Subcutaneous abdominal adipose tissue (tissue), 5 donors: ENCODE measurements at regions not wholly inside any gene's neighbourhood (a gene's known extent, or its start where the extent isn't known, plus 50 kb on each side); places are given as distances from the start of the nearest gene placed in this dataset.

ENCODE experiments used
- H3K27ac ChIP-seq: one replicate; pipeline ENCODE4 v1.7.0; 2013; ENCODE audit warnings: low read depth, mild to moderate bottlenecking, inconsistent platforms, low read length, moderate library complexity
- H3K27me3 ChIP-seq, 5 donors: one replicate each; pipeline ENCODE4 v1.7.0; 2013; ENCODE audit warnings: low read length in 5 of 5, inconsistent platforms in 1 of 5; ENCODE audit not compliant: control insufficient read depth in 5 of 5, insufficient read depth in 4 of 5
- H3K36me3 ChIP-seq, 5 donors: one replicate each; pipeline ENCODE4 v1.7.0; 2013; ENCODE audit warnings: low read length in 5 of 5; ENCODE audit not compliant: control insufficient read depth in 5 of 5, insufficient read depth in 5 of 5
- H3K4me1 ChIP-seq, 5 donors: one replicate each; pipeline ENCODE4 v1.7.0; 2013; ENCODE audit warnings: low read length in 5 of 5, mild to moderate bottlenecking in 3 of 5, moderate library complexity in 1 of 5; ENCODE audit not compliant: control insufficient read depth in 5 of 5, insufficient read depth in 5 of 5
- H3K4me3 ChIP-seq, 5 donors: one replicate each; pipeline ENCODE4 v1.7.0; 2013; ENCODE audit warnings: low read length in 5 of 5, low read depth in 1 of 5
- H3K9ac ChIP-seq, 5 donors: one replicate each; pipeline ENCODE4 v1.7.0; 2013; ENCODE audit warnings: low read length in 5 of 5, mild to moderate bottlenecking in 4 of 5, moderate library complexity in 3 of 5
- H3K9me3 ChIP-seq, 5 donors: one replicate each; pipeline ENCODE4 v1.7.0; 2013; ENCODE audit warnings: low read length in 5 of 5; ENCODE audit not compliant: control insufficient read depth in 5 of 5
- donor health status: healthy.
- donor health status: healthy.
- donor health status: healthy.
- donor health status: healthy.
- donor health status: healthy.

DNA sequence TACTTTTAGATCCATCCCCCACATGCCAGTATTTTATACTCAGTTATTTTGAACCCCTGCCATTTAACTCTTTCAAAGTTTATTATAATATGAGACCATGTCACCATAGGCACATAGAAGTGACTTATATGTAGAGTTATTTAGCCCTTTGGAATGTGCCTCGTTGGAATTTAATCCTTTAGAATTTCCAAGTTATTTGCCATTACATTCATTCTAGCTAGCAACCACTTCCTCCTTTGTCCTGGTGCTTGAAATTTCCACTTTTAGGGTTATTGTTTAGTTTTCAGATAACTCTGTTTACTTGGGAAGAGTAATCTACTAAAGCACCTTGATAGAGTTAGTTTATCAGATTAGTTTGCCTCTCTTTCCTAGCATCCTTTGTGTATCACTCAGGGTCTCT is 82.8 kb upstream of the TLE1 start:
- H3K27me3 ChIP-seq = no peaks in the 10 kb centered on the region
- H3K4me1 ChIP-seq = no peaks in the 10 kb centered on the region
- H3K9ac ChIP-seq = no peak overlapping the region
- H3K4me3 ChIP-seq = no peak overlapping the region
- H3K9me3 ChIP-seq = peaks cover 0 to 8% (median 0%) of the 10 kb centered on the region in 5 donors
- H3K36me3 ChIP-seq = no peaks in the 10 kb centered on the region
- H3K27ac ChIP-seq = no peak overlapping the region

GRCh38 chr9:81776390-81776789 is 87.0 kb upstream of the TLE1 start:
- Histone ChIP-seq H3K4me3 (no peak overlapping the region), H3K27ac (no peak overlapping the region), H3K4me1 (no peaks in the 10 kb centered on the region), H3K9me3 (no peaks in the 10 kb centered on the region), H3K9ac (no peak overlapping the region), H3K36me3 (no peaks in the 10 kb centered on the region), H3K27me3 (no peaks in the 10 kb centered on the region)

- no peaks in the 10 kb centered on the region for H3K9me3 ChIP-seq
- H3K9ac ChIP-seq = no peak overlapping the region
- no peaks in the 10 kb centered on the region for H3K36me3 ChIP-seq
- H3K27ac ChIP-seq = no peak overlapping the region
- H3K27me3 ChIP-seq = no peaks in the 10 kb centered on the region
- no peaks in the 10 kb centered on the region for H3K4me1 ChIP-seq
- no peak overlapping the region for H3K4me3 ChIP-seq
Measured at GRCh38 chr9:81776834-81777233, 87.5 kb upstream of the TLE1 start.

- H3K27ac ChIP-seq = no peak overlapping the region
- H3K4me3 ChIP-seq = no peak overlapping the region
- no peaks in the 10 kb centered on the region for H3K36me3 ChIP-seq
- no peaks in the 10 kb centered on the region for H3K9me3 ChIP-seq
- H3K4me1 ChIP-seq = no peaks in the 10 kb centered on the region
- H3K27me3 ChIP-seq = no peaks in the 10 kb centered on the region
- no peak overlapping the region for H3K9ac ChIP-seq
Measured at GRCh38 chr9:81777482-81777881, 88.1 kb upstream of the TLE1 start.

DNA sequence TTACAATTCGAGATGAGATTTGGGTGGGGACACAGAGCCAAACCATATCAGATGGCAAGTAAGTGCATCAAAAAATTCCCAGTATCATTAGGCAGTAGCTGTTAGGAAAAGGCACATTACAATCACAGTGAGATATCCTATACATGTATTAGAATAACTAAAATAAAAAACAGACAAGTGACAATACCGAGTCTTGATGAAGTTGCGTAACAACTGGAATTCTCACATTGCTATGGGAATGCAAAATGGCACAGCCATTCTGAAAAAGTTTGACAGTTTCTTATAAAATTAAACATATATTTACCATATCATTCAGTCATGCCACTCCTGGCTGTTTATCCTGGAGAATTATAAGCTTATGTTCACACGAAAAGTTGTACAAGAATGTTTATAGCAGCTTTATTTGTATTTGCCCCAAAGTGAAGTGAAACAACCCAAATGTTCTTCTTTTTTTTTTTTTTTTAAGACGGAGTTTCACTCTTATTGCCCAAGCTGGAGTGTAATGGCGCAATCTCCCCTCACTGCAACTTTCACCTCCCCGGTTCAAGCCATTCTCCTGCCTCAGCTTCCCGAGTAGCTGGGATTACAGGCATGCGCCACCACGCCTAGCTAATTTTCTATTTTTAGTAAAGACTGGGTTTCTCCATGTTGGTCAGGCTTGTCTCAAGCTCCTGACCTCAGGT is 93.1 kb upstream of the TLE1 start:
- no peak overlapping the region for H3K27ac ChIP-seq
- H3K27me3 ChIP-seq = no peaks in the 10 kb centered on the region
- peaks cover 0 to 2% (median under 1%) of the 10 kb centered on the region in 5 donors for H3K4me1 ChIP-seq
- no peak overlapping the region for H3K4me3 ChIP-seq
- H3K36me3 ChIP-seq = no peaks in the 10 kb centered on the region
- H3K9ac ChIP-seq = no peak overlapping the region
- H3K9me3 ChIP-seq = no peaks in the 10 kb centered on the region

DNA sequence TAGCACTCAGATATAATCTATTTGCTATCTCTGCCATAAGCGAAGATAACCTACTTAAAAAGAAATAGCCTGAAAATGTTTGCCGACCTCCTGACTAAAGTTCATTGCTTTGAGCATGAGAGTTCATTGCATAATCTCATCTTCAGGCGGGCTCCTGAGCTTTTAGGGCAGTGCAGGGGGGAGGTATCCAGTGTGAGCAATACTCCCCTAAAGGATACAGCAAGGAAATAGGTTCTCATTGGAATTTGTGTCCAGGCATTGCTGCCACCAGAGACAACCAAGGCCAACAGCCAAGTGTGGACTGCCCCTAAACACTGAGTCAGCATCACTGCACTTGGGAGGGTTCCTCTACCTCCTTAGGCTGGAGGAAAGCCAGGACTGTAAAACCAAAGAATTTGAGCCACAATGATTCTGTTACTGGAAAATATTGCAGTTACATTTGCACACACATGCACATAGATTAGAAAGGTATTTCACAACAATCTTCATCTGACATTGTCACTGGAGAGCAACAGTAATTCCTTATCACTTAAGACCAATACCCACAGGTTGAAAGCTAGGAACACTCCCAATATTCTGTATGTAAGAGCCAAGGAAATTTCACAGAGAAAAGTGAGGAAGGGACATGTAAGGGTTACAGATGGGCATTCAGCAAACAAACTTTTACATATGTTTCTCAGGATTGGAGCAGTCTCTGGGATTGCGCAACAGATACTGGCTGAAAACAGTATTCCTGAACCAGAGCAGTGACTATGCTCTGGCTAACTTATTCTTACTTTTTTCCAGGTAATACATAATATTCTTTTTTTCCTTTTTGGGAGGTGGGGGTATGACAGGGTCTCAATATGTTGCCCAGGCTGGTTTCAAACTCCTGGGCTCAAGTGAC is 98.6 kb upstream of the TLE1 start:
- H3K9me3 ChIP-seq = no peaks in the 10 kb centered on the region
- H3K4me3 ChIP-seq = no peak overlapping the region

GRCh38 chr9:81789721-81790120 is 100.4 kb upstream of the TLE1 start:
- Histone ChIP-seq H3K9me3 (no peaks in the 10 kb centered on the region), H3K36me3 (no peaks in the 10 kb centered on the region), H3K4me1 (peaks cover 0 to 16% (median 11%) of the 10 kb centered on the region in 5 donors), H3K27me3 (no peaks in the 10 kb centered on the region), H3K4me3 (no peak overlapping the region), H3K9ac (no peak overlapping the region), H3K27ac (no peak overlapping the region)

More for the DNA sequence above, 98.6 kb upstream of the TLE1 start:
- Histone ChIP-seq H3K4me1 (peaks cover 0 to 16% (median 11%) of the 10 kb centered on the region in 5 donors), H3K27me3 (no peaks in the 10 kb centered on the region), H3K36me3 (no peaks in the 10 kb centered on the region), H3K27ac (no peak overlapping the region), H3K9ac (no peak overlapping the region)

- H3K27me3 ChIP-seq = no peaks in the 10 kb centered on the region
Measured at GRCh38 chr9:81790166-81790565, 100.8 kb upstream of the TLE1 start.

GRCh38 chr9:81791076-81791475 is 101.7 kb upstream of the TLE1 start:
- Histone ChIP-seq H3K9ac (no peak overlapping the region), H3K27ac (no peak overlapping the region), H3K4me3 (no peak overlapping the region), H3K4me1 (peaks cover 0 to 16% (median 11%) of the 10 kb centered on the region in 5 donors), H3K9me3 (no peaks in the 10 kb centered on the region), H3K27me3 (no peaks in the 10 kb centered on the region), H3K36me3 (no peaks in the 10 kb centered on the region)

More at GRCh38 chr9:81790166-81790565, 100.8 kb upstream of the TLE1 start:
- H3K27ac ChIP-seq = no peak overlapping the region
- no peak overlapping the region for H3K9ac ChIP-seq
- no peak overlapping the region for H3K4me3 ChIP-seq
- H3K4me1 ChIP-seq = peaks cover 0 to 16% (median 11%) of the 10 kb centered on the region in 5 donors
- H3K36me3 ChIP-seq = no peaks in the 10 kb centered on the region
- no peaks in the 10 kb centered on the region for H3K9me3 ChIP-seq

GRCh38 chr9:81798606-81799005 is 109.3 kb upstream of the TLE1 start:
- Histone ChIP-seq H3K9me3 (no peaks in the 10 kb centered on the region), H3K4me3 (no peak overlapping the region), H3K36me3 (no peaks in the 10 kb centered on the region), H3K4me1 (no peaks in the 10 kb centered on the region), H3K9ac (no peak overlapping the region), H3K27ac (no peak overlapping the region), H3K27me3 (no peaks in the 10 kb centered on the region)
